OCI-LY1 (cell line): ENCODE measurements at regions not wholly inside any gene's neighbourhood (a gene's known extent, or its start where the extent isn't known, plus 50 kb on each side); places are given as distances from the start of the nearest gene placed in this dataset.

Experiments used
- EZH2 ChIP-seq: fragments of 200-600 bp; sonication (generic), shearing (Covaris generic); IDR thresholded peaks from 2 replicates; pipeline ENCODE4 v1.8.0; 2017; ENCODE audit warnings: borderline replicate concordance, mixed run types, mild to moderate bottlenecking, antibody characterized with exemption, low read length, moderate library complexity, mixed read lengths
- TF ChIP-seq, protein P1 (sequence below): fragments of 200-600 bp; sonication (generic), shearing (Covaris generic); IDR thresholded peaks from 2 replicates; pipeline ENCODE4 v1.5.1; 2017; ENCODE audit warnings: mild to moderate bottlenecking, antibody characterized with exemption, low read length, moderate library complexity, mixed read lengths

DNA sequence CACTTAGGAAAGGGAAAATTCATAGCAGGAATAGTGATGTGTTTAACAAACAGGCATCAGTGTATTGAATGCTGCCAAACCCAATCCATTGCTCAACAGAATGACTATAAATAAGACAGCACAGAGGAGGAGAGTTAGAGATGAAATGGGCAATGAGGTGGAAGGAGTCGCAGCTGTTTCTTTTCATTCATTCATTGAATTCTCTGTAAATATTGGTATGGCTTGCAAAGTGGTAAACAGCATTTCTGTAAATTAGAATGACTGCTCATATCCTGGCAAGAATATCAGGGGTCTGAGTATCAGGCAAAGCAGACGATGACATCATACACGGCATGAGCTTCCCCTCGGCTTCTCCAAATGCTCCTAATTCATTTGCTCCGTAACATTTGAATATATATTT is 703.6 kb upstream of the SLC35B3 start:
- no peak for TF ChIP-seq EZH2
- TF ChIP-seq, protein P1, sequence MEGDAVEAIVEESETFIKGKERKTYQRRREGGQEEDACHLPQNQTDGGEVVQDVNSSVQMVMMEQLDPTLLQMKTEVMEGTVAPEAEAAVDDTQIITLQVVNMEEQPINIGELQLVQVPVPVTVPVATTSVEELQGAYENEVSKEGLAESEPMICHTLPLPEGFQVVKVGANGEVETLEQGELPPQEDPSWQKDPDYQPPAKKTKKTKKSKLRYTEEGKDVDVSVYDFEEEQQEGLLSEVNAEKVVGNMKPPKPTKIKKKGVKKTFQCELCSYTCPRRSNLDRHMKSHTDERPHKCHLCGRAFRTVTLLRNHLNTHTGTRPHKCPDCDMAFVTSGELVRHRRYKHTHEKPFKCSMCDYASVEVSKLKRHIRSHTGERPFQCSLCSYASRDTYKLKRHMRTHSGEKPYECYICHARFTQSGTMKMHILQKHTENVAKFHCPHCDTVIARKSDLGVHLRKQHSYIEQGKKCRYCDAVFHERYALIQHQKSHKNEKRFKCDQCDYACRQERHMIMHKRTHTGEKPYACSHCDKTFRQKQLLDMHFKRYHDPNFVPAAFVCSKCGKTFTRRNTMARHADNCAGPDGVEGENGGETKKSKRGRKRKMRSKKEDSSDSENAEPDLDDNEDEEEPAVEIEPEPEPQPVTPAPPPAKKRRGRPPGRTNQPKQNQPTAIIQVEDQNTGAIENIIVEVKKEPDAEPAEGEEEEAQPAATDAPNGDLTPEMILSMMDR, result no peak
